Psoas muscle (tissue), 7 donors: ENCODE measurements at regions not wholly inside any gene's neighbourhood (a gene's known extent, or its start where the extent isn't known, plus 50 kb on each side); places are given as distances from the start of the nearest gene placed in this dataset.

Source experiments
- ATAC-seq, 4 donors: fragments of 200-7000 bp; cut with Tn5 transposase; one replicate each; pipeline ENCODE4 v1.9.1; 2020; ENCODE audit warnings: moderate library complexity in 3 of 4, mild to moderate bottlenecking in 2 of 4
- DNase-seq, 2 donors: peaks; one replicate each; pipeline ENCODE4 v3.0.0-alpha.2; 2020
- H3K27ac ChIP-seq: fragments of 200-600 bp; one replicate; pipeline ENCODE4 v1.8.0; 2022
- H3K27me3 ChIP-seq, 3 donors: fragments of 200-600 bp in 1 of 3; one replicate each; pipeline versions ENCODE4 v1.6.1 to v1.8.0; 2013 to 2022; ENCODE audit warnings: low read length in 2 of 3, mild to moderate bottlenecking in 2 of 3, moderate library complexity in 1 of 3; ENCODE audit not compliant: insufficient read depth in 3 of 3
- H3K36me3 ChIP-seq, 2 donors: fragments of 200-600 bp in 1 of 2; one replicate each; pipeline versions ENCODE4 v1.6.1 to v1.8.0; 2013 to 2022; ENCODE audit warnings: low read depth in 1 of 2, mild to moderate bottlenecking in 1 of 2, moderate library complexity in 1 of 2; ENCODE audit not compliant: insufficient read depth in 1 of 2
- H3K4me1 ChIP-seq: fragments of 200-600 bp; one replicate; pipeline ENCODE4 v1.8.0; 2022
- H3K4me3 ChIP-seq: fragments of 200-600 bp; one replicate; pipeline ENCODE4 v1.8.0; 2022; ENCODE audit warnings: mild to moderate bottlenecking
- H3K9me3 ChIP-seq: fragments of 200-600 bp; one replicate; pipeline ENCODE4 v1.8.0; 2022
- WGBS, 3 donors: extraction: QIAGEN DNeasy Blood & Tissue Kit; methylation state at CpG; one replicate each; pipeline versions ENCODE4 v1.1.6 to v1.1.7; 2013; 5-methylcytosine and 5-hydroxymethylcytosine counted together
- intact Hi-C, 2 donors: fragments of 100-400 bp; cut with DNase I; formaldehyde crosslinking; loops; one replicate each; pipeline versions ENCODE4 v1.11.0 to v1.14.2; 2022
- TF ChIP-seq, protein P1 (sequence below): fragments of 200-600 bp; IDR thresholded peaks from one replicate; pipeline ENCODE4 v1.8.0; 2022; ENCODE audit warnings: antibody characterized with exemption
- donor health status: healthy with polysubstance abuse.
- donor health status: DM: no; HTN: no; CAD: no; lungs with moderate emphysema.
- donor health status: Bipolar disorder and iron deficiency.
- donor health status: healthy.
- donor health status: DM: yes; HTN: yes; CAD: no.
- donor health status: DM: no; HTN: no; CAD: no.
- donor health status: DM: yes; HTN: yes; CAD: no.

DNA sequence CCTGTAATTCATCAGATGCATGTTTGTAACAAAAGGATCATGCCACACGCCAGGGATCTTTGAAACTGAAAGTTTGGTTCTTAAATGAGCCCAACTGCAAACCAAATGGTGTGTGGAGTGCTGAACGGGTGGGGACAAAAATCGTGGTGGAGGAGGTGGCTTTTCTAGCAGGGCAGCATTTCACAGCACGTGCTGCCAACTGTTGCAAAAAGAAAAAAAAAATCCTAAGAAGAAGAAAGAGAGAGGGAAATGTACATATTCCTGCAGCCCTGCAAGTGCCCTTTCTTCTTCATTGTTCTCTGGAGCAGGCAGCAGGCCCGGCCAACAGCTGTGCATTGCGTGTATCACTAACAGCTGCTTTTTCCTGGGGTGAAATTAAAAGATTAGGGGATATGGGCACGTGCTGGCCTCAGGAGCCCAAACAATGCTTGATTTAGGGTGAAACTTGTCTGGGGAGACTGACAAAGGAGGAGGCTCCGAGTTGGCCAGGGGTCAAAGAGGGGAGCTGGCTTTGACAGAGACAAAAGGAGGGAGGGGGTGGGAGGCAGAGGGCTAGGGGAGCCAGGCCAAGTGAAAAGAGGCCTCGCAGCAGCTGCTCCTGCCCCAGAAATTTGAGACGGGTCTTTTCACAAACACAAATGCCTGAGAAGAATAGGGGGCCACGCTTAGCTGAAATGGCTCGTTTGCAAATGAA is 73.0 kb downstream of the GADD45G start:
- DNase-seq (no peak), ATAC-seq (no peak)
- Histone ChIP-seq H3K27ac (no peak overlapping the region), H3K27me3 (no peaks in the 10 kb centered on the region), H3K9me3 (no peaks in the 10 kb centered on the region), H3K36me3 (no peaks in the 10 kb centered on the region), H3K4me3 (no peak overlapping the region), H3K4me1 (peaks cover 41% of the 10 kb centered on the region)
- 29 to 47% (median 30%) methylated on average over 12 of the region's 12 CpGs for WGBS, 3 donors
- TF ChIP-seq, protein P1, sequence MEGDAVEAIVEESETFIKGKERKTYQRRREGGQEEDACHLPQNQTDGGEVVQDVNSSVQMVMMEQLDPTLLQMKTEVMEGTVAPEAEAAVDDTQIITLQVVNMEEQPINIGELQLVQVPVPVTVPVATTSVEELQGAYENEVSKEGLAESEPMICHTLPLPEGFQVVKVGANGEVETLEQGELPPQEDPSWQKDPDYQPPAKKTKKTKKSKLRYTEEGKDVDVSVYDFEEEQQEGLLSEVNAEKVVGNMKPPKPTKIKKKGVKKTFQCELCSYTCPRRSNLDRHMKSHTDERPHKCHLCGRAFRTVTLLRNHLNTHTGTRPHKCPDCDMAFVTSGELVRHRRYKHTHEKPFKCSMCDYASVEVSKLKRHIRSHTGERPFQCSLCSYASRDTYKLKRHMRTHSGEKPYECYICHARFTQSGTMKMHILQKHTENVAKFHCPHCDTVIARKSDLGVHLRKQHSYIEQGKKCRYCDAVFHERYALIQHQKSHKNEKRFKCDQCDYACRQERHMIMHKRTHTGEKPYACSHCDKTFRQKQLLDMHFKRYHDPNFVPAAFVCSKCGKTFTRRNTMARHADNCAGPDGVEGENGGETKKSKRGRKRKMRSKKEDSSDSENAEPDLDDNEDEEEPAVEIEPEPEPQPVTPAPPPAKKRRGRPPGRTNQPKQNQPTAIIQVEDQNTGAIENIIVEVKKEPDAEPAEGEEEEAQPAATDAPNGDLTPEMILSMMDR, result no peak
- intact Hi-C loops, result loop anchor here in 1 of 2 donors (5.0 kb wide), 2 partner anchors 39 to 194 kb away; no protein-coding TSS in a partner anchor

DNA sequence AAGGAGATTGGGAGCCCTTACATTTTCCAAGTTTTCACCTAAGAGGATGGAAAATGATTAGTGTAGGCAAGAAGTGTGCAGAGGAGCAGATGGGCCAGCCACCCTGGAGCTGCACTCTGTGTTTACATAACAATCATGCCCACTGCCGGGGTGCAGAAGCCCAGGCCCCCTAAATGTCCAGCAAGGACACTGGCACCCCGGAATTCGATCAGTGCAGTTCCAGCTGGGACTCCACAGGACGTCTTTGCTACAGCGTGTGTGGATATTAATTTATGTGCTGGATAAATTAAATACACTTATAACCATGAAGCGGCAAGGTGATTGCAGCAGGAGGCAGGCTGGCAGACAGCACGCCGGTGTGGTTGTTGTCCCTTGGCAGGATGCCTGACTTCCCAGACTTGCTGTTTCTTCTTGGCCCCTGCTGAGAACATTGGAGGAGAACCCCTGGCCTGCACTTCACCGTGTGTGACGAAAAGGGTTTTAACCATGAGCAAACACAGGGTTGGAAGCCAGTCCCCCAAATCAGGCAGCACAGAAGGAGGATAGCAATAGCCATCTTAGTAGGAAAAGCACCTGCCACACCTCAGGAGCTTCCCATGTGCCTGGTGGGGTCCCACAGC is 73.7 kb downstream of the GADD45G start:
- TF ChIP-seq, protein P1, result no peak
- 43 to 71% (median 50%) methylated on average over 10 of the region's 10 CpGs for whole genome bisulfite sequencing, 3 donors
- H3K4me1 ChIP-seq, result peaks cover 41% of the 10 kb centered on the region
- no peaks in the 10 kb centered on the region for H3K27me3 ChIP-seq
- no peaks in the 10 kb centered on the region for H3K9me3 ChIP-seq
- intact Hi-C loops, result loop anchor here in 1 of 2 donors (5.0 kb wide), 2 partner anchors 39 to 194 kb away; no protein-coding TSS in a partner anchor
- no peak for DNase-seq
- no peak overlapping the region for H3K27ac ChIP-seq
- ATAC-seq, result no peak
- no peaks in the 10 kb centered on the region for H3K36me3 ChIP-seq
- H3K4me3 ChIP-seq, result no peak overlapping the region

DNA sequence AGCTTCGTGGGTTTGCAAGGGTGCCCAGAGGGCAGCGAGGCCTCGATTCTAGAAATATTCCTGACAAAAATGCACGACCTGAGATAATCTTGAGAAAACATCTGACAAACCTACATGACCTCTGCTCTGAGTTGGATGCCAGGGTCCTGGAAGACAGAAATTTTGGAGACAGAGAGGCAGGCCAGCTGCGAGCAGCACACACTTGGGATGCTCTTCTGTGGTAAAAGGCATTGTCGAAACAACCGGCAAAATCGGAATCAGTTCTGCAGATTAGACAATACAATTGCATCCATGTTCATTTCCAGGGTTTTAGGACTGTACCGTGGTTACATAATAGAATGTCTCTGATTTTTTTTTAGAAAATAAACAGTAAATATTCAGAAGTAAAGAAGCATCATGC is 74.2 kb downstream of the GADD45G start:
- intact Hi-C loops, result loop anchor here in 1 of 2 donors (5.0 kb wide), 2 partner anchors 38 to 193 kb away; no protein-coding TSS in a partner anchor
- Histone ChIP-seq H3K36me3 (no peaks in the 10 kb centered on the region), H3K4me3 (no peak overlapping the region), H3K9me3 (no peaks in the 10 kb centered on the region), H3K4me1 (peaks cover 41% of the 10 kb centered on the region), H3K27ac (no peak overlapping the region), H3K27me3 (no peaks in the 10 kb centered on the region)
- no peak for DNase-seq
- ATAC-seq, result no peak
- TF ChIP-seq, protein P1, result no peak
- WGBS, 3 donors, result 72 to 91% (median 72%) methylated on average over 9 of the region's 9 CpGs

DNA sequence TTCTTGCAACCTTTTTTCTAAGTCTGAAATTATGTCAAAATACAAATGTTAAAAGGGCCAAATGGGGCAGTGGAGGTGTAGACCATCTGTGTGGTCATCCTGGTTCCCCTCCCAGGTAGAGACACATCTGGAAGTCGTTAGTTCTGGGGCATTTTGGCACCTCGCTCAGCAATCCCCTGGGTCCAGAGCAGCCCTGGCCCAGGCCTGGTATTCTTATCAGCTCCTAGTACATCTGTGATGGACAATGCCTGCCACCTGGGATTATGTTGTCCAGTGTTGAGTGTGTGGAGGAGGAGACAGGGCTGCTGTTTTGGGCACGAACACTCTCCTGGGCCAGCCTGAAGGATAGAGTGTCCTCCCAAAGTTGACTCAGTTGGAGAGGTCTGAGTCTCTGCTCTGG is 74.8 kb downstream of the GADD45G start:
- ATAC-seq, result no peak
- DNase-seq, result no peak
- Histone ChIP-seq H3K27me3 (no peaks in the 10 kb centered on the region), H3K4me1 (peaks cover 45% of the 10 kb centered on the region), H3K27ac (no peak overlapping the region), H3K9me3 (no peaks in the 10 kb centered on the region), H3K4me3 (no peak overlapping the region), H3K36me3 (no peaks in the 10 kb centered on the region)
- intact Hi-C loops, result loop anchor here in 1 of 2 donors (5.0 kb wide), 2 partner anchors 38 to 193 kb away; no protein-coding TSS in a partner anchor
- 61 to 79% (median 68%) methylated on average over 3 of the region's 3 CpGs for WGBS, 3 donors
- TF ChIP-seq, protein P1, result no peak
